HG03432 (cell line): ENCODE measurements at regions not wholly inside any gene's neighbourhood (a gene's known extent, or its start where the extent isn't known, plus 50 kb on each side); places are given as distances from the start of the nearest gene placed in this dataset.
"Not testable (repeated sequence)": the region's sequence is repeated elsewhere in the genome, so short reads cannot be mapped to it uniquely, and the experiment has no call there.

Experiments used
- ATAC-seq: cut with Tn5 transposase; IDR thresholded peaks from one replicate; pipeline ENCODE4 v1.9.1; 2021; ENCODE audit warnings: mild to moderate bottlenecking, moderate library complexity; ENCODE audit not compliant: unreplicated experiment

- ATAC-seq = no peak
These were observed 130.4 kb upstream of the PAK3 start for GRCh38 chrX:110965409-110966090.

- no peak for ATAC-seq
These were observed 131.2 kb upstream of the PAK3 start for GRCh38 chrX:110964786-110965185.

GRCh38 chrX:110962451-110962850 lies 133.5 kb upstream of the PAK3 start:
- ATAC-seq = no peak

DNA sequence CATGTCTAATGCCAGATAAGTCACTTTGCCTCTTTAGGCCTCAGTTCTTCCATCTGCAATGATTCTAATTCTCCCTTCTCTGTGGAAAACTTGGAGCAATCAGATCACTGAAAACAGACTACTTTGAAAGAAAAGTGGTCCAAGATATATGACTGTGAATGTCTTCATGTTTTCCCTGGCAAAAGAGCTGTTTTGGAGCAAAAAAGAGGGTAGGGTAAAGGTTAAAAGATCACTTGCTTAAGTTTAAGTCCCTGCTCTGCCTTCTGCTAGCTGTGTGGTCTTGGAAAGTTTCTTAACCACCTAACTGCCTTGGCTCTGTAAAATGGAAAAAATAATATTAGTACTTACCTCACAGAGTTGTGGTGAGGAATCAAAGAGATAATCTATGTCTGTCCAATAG lies 140.3 kb upstream of the PAK3 start:
- no peak for ATAC-seq

DNA sequence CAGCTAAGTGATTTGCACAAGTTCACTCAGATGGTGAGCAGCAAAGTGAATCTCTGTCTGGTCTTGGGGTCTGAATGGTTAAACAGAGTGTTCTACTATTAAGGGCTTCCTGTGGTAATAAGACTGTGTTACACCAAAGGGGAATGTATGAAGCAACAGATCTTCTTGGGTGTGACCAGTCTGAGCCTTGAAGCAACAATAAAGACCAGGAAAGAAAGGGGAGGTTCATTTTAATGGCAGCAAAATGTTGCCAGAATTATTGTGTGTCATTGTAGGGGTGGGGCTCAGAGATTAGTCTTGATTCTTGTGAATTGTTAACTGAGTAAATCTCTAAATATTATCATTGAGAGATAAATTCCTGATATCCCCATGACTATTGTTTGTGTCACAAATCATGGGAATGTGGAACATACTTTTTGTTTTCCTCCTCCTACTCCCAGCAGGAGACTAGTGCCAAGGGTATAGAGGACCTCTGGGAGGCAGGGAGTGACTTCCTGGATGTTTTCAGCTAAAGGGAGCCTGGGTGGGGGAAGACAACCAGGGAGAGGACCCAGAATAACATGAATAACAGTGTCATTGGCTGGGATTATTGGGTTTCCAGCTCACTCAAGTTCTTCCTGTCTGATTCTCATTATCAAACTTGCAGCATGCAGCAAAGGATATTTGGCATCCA lies 141.4 kb upstream of the PAK3 start:
- no peak for ATAC-seq

DNA sequence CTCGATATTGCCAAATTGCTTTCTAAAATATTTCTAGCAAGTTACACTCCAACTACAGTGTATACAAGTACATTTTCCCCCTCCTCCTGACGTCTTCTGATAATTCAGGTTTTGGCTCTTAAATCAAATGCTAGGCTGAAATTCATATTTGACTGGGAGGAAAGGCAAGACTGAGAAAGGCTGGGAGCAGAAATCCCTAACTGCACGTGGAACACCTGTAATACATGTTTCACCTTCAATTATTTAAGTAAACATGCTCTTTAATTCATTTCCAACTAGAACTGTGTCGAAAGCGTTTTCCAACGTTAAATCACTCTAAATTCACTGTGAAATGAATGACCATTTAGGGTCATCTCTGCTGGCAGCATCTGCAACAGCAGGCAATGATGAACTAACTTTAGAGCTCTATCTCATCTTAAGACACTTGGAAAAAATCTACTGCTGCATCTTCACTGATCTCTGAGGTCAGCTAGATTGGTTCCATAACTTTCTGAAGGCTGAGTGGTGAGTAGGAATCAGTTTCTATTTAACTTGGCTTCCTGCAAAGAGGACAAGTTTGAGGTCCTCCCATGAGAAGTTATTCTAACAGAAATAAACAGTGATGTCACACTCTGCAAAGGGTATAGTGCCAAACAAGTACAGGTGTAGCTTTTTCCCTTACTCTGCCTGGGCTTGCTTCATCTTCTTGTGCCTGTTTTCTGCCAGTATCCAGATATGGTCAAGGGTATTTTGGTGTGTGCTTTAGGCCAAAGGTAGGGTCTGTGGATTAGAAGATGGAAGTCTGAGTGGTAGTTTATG lies 144.3 kb upstream of the PAK3 start:
- ATAC-seq = no peak

- no peak for ATAC-seq
These were observed 149.4 kb upstream of the CHRDL1 start for GRCh38 chrX:110944751-110945675.

- no peak for ATAC-seq
These were observed 148.7 kb upstream of the CHRDL1 start for GRCh38 chrX:110944311-110944750.

DNA sequence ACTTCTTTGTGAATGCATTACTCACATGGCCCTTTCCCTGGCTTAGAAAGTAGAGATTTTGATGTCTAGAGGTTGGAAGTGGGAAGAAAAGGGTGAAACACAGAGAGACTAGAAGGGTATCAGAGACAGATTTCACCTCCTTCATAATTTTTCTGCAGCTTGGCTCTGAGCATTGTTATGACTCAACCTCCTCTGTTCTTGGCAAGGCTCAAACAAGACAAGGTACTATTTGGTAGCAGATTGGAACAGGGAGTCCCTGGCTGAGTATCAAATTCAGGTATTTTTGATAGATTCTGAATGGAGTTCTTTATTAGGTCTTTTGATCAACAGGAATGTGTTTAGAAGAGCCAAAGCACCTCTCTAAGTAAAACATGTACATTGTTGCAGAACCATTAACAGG lies 146.3 kb upstream of the CHRDL1 start:
- no peak for ATAC-seq

DNA sequence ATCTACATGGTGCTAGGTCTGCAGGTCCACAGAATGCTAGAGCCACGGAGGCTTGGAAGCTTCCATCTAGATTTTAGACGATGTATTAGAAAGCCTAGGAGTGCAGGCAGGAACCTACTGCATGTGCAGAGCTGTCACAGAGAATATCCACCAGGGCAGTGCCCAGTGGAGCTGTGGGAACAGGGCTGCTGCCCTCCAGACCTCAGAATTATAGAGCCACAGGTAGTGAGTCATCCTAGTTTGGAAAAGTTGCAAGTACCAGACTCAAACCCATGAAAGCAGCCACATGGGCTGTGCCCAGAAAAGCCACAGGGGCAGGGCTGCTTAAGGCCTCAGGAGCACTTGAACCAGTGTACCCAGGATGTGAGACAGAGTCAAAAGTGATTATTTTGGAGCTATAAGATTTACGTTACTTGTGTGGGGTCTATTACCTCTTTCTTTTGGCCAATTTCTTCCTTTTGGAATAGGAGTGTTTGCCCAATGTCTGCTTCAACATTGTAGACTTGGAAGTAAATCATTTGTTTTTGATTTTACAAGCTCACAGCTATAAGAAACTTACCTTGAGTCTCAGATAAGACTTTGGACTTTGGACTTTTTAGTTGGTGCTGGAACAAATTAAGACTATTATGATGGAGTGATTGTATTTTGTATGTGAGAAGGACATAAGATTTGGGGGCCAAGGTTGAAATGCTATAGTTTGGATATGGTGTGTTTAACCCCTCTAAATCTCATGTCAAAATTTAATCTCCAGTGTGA lies 143.5 kb upstream of the CHRDL1 start:
- ATAC-seq = no peak

DNA sequence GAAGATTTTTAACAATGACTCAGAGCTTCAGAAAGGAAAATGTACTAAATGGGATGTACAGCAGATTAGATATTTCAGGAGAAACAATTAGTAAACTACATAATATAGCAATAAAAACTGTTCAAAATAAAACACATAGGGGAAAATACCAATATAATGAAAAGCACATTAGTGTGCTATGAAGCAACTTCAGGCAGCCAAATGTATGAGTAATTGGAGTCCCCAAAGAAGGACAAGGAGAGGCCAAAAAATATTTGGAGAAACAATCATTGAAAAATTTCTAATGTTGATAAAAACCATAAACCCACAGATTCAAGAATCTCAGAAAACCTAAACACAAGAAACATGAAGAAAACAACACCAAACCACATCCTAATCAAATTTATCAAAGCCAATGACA lies 129.3 kb upstream of the CHRDL1 start:
- no peak for ATAC-seq

DNA sequence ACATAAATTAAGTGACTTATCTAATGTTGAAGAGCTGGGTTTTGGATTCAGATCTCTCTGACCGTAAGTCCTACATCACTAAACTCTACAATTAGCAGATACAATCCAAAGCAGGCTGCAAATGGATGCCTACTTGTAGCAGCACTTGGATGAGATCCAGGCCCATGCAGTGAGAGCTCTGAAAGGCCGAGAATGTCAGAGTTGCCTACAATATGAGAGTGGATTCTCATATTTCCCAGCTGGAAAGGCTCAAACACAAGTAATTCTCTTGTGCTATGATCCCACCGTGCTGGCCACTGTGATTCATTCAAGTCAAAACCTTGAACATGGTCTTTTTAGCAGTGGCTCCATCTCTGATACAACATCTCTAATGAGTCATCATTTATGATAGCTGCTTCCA lies 125.4 kb upstream of the CHRDL1 start:
- no peak for ATAC-seq

- no peak for ATAC-seq
These were observed 120.0 kb upstream of the CHRDL1 start for GRCh38 chrX:110915570-110915969.

DNA sequence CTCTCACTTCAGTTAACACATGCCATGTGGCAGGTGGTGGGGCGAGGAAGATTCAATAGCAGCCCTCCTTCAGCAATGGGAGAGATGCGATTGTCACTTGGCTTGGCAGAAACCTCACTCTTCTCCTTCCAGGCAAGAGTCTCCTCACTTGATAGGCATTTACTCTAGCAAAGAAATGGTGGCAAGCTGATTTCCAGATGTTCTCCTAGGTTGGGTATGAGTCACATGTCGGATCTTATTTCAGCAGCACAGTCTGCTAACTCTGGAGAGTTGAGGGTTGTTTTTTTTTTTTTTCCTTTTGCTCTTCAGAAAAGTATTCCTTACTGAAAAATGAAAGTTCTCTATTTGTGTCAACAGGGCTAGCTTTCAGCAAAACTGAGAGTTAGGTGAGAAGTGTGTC lies 119.5 kb upstream of the CHRDL1 start:
- no peak for ATAC-seq

DNA sequence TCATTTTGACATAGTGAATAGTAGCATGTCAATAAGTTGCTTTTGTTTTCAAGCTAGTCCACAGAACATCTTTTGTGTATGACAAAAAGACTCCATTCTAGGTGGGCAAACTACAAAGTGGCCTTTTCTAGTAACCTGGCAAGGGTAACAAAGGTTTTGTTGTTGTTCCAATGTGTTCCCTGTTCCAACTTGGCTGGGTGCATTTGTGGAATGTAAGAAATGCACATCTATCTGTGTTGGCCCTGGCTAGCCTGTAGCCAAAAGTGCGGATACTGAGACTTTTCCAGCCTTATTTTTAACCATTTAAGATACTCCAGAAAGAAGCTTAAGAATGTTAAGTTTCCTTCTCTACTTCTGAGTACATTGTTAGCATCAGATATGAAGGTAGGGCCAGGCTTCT lies 118.7 kb upstream of the CHRDL1 start:
- ATAC-seq = no peak

- ATAC-seq = not testable (repeated sequence)
These were observed 109.1 kb upstream of the CHRDL1 start for GRCh38 chrX:110904747-110905146.

DNA sequence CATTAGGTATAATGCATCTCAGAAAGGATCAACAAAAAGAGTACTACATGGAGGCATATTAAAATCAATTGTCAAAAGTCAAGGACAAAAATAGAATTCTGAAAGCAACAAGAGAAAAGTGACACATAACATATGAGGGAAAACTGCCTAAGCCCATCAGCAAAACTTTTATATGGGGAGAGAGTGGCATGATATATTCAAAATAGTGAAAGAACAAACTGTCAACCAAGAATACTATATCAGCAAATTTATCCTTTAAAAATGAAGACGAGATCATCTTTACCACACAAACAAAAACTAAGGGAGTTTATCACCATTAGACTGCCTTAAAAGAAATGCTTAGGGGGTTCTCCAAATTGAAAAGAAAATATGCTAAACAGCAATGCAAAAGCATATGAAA lies 86.4 kb upstream of the CHRDL1 start:
- ATAC-seq = no peak

- no peak for ATAC-seq
These were observed 81.7 kb upstream of the CHRDL1 start for GRCh38 chrX:110877326-110877725.

- ATAC-seq = no peak
These were observed 76.2 kb upstream of the CHRDL1 start for GRCh38 chrX:110871839-110872238.

DNA sequence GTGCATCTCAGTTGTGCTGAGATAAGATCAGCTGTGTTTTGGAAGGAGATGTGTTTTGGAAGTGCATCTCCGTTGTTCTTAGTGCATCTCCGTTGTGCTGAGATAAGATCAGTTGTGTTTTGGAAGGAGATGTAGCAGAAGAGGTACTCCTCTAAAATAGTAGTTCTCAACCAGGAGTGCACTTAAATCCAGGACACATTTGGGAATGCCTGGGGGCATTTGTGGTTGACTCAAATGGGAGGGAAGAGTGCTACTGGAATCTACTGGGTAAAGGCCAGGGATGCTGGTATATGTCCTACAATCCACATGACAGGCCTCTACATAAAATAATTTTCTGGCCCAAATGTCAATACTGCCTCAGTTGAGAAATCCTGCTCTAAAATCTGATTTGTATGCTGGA lies 70.8 kb upstream of the CHRDL1 start:
- no peak for ATAC-seq
